ENCODE measurements at regions not wholly inside any gene's neighbourhood (a gene's known extent, or its start where the extent isn't known, plus 50 kb on each side); places are given as distances from the start of the nearest gene placed in this dataset.

- Histone ChIP-seq H3K27ac (ENCODE audit: low read depth in 1 of 2, low read length in 2 of 2) (no peak overlapping the region), H3K4me1 (ENCODE audit: control insufficient read depth in 4 of 4, insufficient read depth in 4 of 4, low read length in 3 of 4) (no peaks in the 10 kb centered on the region), H3K36me3 (ENCODE audit: control insufficient read depth in 4 of 4, insufficient read depth in 3 of 4, low read depth in 1 of 4, low read length in 3 of 4) (no peaks in the 10 kb centered on the region), H3K9me3 (ENCODE audit: control insufficient read depth in 4 of 4, low read length in 3 of 4) (no peaks in the 10 kb centered on the region), H3K4me3 (ENCODE audit: low read depth in 1 of 3, low read length in 3 of 3) (no peak overlapping the region), H3K27me3 (ENCODE audit: control insufficient read depth in 4 of 4, insufficient read depth in 4 of 4, low read length in 3 of 4) (peaks cover 0 to 10% (median 2%) of the 10 kb centered on the region in 4 donors), H3K9ac (ENCODE audit: low read depth in 1 of 2, low read length in 2 of 2) (no peak overlapping the region)
- no peak for TF ChIP-seq TAF1 (conservative IDR thresholded peaks at IDR 0.05)
- TF ChIP-seq JUND (IDR thresholded peaks at IDR 0.05), result no peak
- no peak for TF ChIP-seq ZBTB33 (IDR thresholded peaks at IDR 0.05)
- TF ChIP-seq CTCF (IDR thresholded peaks at IDR 0.05; ENCODE audit: low read depth, low read length, missing input control), result no peak
- no peak for TF ChIP-seq FOXA1 (IDR thresholded peaks at IDR 0.05)
- TF ChIP-seq MAX (IDR thresholded peaks at IDR 0.05), result no peak
- no peak for TF ChIP-seq FOXA2 (IDR thresholded peaks at IDR 0.05)
- no peak for TF ChIP-seq GABPA (IDR thresholded peaks at IDR 0.05 in 1 of 2, conservative IDR thresholded peaks at IDR 0.05 in 1 of 2)
- TF ChIP-seq RXRA (IDR thresholded peaks at IDR 0.05), result no peak
- no peak for TF ChIP-seq REST (IDR thresholded peaks at IDR 0.05)
- TF ChIP-seq HNF4G (IDR thresholded peaks at IDR 0.05), result no peak
- TF ChIP-seq HNF4A (conservative IDR thresholded peaks at IDR 0.05), result no peak
- 80% methylated on average over 4 of the region's 4 CpGs for WGBS
- DNase-seq (ENCODE audit: low spot score), result no peak
Measured at GRCh38 chr17:33460781-33461450, 167.8 kb upstream of the ASIC2 start.

- no peak overlapping the region for H3K27ac ChIP-seq (ENCODE audit: low read depth in 1 of 2, low read length in 2 of 2)
- no peak for TF ChIP-seq REST (IDR thresholded peaks at IDR 0.05)
- no peak for TF ChIP-seq JUND (IDR thresholded peaks at IDR 0.05)
- TF ChIP-seq ZBTB33 (IDR thresholded peaks at IDR 0.05), result no peak
- TF ChIP-seq ATF3 (IDR thresholded peaks at IDR 0.05), result no peak
- no peak for TF ChIP-seq EGR1 (IDR thresholded peaks at IDR 0.05; ENCODE audit: low read depth in 2 of 2)
- no peak for TF ChIP-seq RXRA (IDR thresholded peaks at IDR 0.05)
- TF ChIP-seq SP1 (IDR thresholded peaks at IDR 0.05), result no peak
- no peak for TF ChIP-seq NR2F2 (IDR thresholded peaks at IDR 0.05)
- TF ChIP-seq HNF4A (conservative IDR thresholded peaks at IDR 0.05), result no peak
- TF ChIP-seq RAD21 (IDR thresholded peaks at IDR 0.05), result no peak
- TF ChIP-seq HNF4G (IDR thresholded peaks at IDR 0.05), result no peak
- no peak for TF ChIP-seq MAX (IDR thresholded peaks at IDR 0.05)
- TF ChIP-seq YY1 (IDR thresholded peaks at IDR 0.05), result no peak
- TF ChIP-seq FOXA2 (IDR thresholded peaks at IDR 0.05), result no peak
Measured at GRCh38 chr17:33463887-33464286, 170.8 kb upstream of the ASIC2 start.

More at GRCh38 chr17:33463887-33464286, 170.8 kb upstream of the ASIC2 start:
- Histone ChIP-seq H3K4me3 (ENCODE audit: low read depth in 1 of 3, low read length in 3 of 3) (no peak overlapping the region), H3K9ac (ENCODE audit: low read depth in 1 of 2, low read length in 2 of 2) (no peak overlapping the region), H3K36me3 (ENCODE audit: control insufficient read depth in 4 of 4, insufficient read depth in 3 of 4, low read depth in 1 of 4, low read length in 3 of 4) (no peaks in the 10 kb centered on the region), H3K27me3 (ENCODE audit: control insufficient read depth in 4 of 4, insufficient read depth in 4 of 4, low read length in 3 of 4) (peaks cover 0 to 6% (median 0%) of the 10 kb centered on the region in 4 donors), H3K4me1 (ENCODE audit: control insufficient read depth in 4 of 4, insufficient read depth in 4 of 4, low read length in 3 of 4) (no peaks in the 10 kb centered on the region), H3K9me3 (ENCODE audit: control insufficient read depth in 4 of 4, low read length in 3 of 4) (no peaks in the 10 kb centered on the region)
- no peak for DNase-seq (ENCODE audit: low spot score)

All from liver (tissue), 8 donors.